Islet precursor cell (in vitro differentiated cells): ENCODE measurements at regions not wholly inside any gene's neighbourhood (a gene's known extent, or its start where the extent isn't known, plus 50 kb on each side); places are given as distances from the start of the nearest gene placed in this dataset.
A peak's percentile ranks its signal among the peaks of the same experiment; 100 is the strongest.

Experiments
- DNase-seq: peaks from one replicate; pipeline ENCODE4 v3.0.0-alpha.2; 2018

- DNase-seq: no peak
These were observed 60.2 kb downstream of the ADAMTS1 start for GRCh38 chr21:26784974-26785373.

DNA sequence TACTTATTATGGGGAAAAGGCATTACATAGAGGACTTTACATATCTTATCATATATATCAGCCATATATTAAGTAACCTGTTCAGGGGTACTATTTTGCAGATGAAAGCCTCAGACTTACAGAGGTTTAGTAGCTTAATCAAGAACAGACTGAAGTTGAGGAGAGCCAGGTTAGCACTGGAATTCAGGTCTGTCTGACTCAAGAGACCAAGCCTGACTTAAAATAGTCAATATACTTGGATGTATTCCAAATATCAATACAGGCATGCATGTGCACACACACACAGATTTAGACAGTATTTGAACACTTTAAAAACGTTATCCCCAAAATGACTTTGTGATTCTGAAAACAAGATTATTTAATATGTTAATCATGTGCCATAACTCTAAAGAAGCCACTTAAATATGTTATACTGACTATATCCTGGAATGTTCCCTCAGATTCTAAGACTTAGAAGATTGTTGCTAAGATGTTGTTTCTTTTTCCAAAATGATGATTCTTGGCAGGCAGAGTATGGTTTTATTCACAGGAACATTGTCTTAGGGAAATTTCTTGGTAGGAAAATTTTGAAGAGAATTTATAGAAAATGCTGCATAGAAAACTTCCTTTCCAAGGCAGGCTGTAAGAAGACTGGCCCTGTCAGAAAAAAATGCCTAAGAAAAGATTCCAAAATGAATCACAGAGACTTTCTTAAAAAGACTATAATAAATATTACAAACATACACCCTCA lies 61.6 kb downstream of the ADAMTS1 start:
- no peak for DNase-seq

GRCh38 chr21:26782747-26783146 lies 62.5 kb downstream of the ADAMTS1 start:
- DNase-seq: no peak

DNA sequence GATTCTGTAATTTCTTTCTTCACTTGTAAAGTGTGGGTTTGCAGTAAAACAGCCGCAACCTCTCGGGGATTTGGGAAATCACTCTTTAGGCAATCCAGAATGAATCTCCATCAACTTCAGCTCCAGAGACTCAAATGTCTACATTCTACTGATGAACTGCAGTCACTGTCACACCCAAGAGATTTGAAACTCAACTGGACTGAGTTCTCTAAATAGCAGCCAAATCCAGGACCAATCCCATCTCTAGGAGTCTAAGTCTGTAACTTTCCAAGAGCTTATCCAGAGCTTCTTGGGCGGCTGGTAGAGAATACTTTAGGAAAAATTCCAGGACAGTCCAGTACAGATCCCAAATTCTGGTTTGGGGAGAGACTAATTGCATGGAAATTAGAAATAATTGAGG lies 62.9 kb downstream of the ADAMTS1 start:
- DNase-seq: no peak

GRCh38 chr21:26781331-26781730 lies 63.9 kb downstream of the ADAMTS1 start:
- no peak for DNase-seq

DNA sequence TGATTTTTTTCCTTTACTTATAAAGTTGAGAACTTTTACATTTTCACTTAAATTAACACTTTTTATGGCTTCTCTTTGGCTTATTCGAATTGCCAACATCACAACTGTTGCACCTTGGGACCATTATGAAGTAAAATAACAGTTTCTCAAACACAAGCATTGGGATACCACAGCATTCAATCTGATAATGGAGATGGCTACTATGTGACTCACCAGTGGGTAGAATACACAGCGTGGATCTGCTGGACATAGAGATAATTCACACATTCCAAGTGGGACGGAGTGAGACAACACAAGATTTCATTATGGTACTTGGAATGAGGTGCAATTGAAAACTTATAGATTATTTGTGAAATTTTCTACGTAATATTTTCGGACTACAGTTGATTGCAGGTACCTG lies 68.0 kb downstream of the ADAMTS1 start:
- no peak for DNase-seq

DNA sequence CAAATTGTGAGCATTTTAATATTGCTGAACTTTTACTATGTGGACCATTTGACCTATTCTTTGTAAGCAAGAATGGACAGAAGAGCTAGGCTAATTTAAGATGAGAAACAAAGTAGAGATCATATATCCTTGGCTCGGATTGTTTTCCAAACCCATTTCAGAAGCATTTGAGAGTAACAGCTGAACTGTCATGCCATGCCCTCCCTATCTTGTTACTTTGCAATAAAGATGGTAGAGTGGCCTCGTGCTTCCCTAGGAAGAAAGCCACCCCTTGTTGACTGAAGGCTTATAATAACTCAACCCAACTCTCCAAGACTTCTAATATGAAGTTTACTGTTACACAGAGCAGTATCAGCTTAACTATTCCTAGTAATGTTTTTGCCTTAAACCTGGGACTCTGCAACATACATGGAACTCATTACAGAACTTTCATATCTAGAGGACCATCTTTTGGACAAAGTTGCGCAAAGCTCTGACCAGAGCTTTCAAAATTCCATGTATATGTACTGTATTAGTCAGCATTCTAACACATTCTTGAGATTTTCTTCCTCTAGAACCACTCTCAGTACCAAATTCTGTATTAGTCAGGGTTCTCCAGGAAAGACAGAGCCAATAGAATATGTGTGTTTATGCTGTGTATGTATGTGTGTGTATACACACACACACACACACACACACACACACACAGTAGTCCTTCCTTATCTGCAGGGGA lies 68.7 kb downstream of the ADAMTS1 start:
- DNase-seq: no peak

GRCh38 chr21:26773058-26773457 lies 72.2 kb downstream of the ADAMTS1 start:
- no peak for DNase-seq

DNA sequence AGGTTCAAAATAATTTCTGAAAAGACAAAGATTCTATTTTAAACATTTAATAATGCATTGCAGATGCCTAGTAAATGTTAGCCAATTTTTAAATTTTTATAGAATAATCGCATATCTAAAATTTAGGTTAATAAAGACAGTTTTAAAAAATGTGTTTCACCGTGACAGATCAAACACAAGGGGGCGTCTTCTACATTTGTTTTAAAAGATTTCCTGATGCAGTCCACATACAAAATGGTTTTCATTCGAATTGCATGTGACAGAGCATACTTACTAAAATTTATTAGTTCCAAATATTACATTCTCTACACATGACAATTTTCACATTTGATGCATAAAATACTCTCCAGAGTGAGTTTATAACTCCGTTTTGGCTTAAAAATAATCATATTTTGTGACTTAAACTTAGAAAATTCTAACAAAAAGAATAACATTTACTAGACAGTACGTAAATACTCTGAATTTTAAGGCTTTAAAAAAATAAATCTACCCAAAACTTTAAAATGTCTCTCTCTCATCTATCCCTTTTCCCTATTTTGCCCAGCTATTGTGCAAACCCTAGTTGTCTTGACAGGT lies 75.5 kb downstream of the ADAMTS1 start:
- DNase-seq: no peak

DNA sequence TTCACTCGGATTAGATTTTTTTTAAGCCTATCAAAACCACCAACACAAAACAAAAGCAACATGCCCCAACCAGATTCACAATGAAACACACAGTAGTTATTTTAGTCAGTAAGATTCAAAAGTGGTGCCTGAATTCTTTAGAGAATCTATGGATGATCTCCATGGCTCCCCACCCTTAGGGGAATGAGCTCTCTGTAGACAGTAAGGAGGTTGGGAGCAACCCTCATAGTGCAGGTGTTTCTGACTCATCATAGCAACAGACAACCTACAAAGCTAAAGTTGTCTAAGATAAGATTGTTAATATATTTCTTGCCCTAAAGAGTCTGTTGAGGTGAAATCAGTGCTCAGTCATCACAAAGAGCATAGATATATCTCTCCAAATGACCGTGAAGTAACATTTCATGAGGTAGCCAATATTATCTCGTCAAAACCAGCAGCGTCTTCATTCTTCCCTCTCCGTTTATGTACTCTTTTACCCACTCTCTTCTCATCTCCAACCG lies 78.3 kb downstream of the ADAMTS1 start:
- DNase-seq: no peak

DNA sequence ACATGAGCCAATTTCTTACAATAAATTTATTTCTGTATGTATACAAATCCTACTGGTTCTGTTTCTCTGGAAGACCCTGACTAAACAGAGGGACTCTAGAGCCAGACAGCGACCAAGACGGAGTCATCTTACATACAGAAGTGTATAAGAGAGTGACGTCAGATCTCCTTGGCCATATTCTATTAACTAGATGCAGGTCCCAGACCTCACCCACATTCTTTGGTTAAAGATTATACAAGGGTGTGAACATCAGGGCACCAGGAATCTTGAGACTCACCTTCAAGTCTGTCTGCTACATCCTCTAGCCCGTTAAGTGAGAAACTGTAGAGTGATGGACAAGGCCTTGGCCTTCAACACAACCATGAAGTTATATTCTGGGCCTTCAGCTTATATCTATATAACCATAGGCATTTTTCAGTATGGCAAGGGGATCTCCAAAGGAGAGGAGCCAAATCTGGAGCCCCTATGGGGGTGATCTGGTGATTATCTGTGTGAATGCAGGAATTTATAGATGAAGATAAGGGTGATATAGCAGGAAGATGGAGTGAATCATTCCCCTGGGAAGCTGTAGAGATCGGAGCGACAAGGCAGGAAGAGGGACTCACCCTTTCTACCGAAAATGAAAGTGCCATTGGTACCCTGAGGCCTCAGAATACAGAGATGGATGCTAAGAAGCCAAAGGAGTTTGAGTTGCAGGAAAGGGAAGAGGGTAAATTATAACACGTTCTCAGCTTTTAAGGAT lies 83.9 kb downstream of the ADAMTS1 start:
- no peak for DNase-seq

- DNase-seq: no peak
These were observed 85.5 kb downstream of the ADAMTS1 start for GRCh38 chr21:26759731-26760130.

DNA sequence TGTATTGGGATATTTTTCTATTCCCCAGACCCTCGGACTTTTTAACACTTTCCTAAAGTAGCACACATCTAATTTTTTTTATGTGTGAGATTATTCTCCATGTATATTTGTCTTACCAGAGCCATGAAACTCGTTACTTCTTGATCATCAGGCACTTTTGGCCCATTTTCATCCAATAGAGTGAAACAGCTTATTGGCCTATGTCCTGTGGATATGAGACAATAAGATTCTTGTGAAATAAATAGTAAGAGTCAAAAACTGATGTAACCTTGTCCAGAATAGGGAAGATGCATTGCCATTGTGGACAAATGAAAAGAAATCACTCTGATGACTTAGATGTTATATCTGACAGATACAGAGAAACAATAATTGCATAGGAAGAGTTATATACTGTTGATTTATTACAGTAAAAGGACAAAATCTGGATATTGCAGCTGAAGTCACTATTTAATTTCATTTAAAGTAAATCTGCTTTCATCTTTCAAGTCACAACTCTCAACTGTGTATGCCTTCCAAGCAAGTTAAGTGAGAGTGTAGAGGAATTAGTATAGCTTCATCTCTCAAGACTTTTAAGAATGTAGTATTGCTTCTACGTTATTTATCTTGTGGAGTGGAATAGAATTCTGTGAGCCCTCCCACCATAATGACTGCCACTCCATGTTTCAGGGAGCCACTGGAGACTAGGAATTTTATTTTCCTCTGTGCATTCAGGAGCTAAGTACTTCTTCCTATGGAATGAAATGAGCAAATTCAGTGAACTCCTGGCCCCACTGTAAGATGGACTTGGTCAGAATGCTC lies 86.9 kb downstream of the ADAMTS1 start:
- DNase-seq: no peak

GRCh38 chr21:26756491-26757159 lies 88.6 kb downstream of the ADAMTS1 start:
- DNase-seq: no peak

GRCh38 chr21:26754853-26755252 lies 90.4 kb downstream of the ADAMTS1 start:
- DNase-seq: no peak

GRCh38 chr21:26753822-26754221 lies 91.4 kb downstream of the ADAMTS1 start:
- no peak for DNase-seq

DNA sequence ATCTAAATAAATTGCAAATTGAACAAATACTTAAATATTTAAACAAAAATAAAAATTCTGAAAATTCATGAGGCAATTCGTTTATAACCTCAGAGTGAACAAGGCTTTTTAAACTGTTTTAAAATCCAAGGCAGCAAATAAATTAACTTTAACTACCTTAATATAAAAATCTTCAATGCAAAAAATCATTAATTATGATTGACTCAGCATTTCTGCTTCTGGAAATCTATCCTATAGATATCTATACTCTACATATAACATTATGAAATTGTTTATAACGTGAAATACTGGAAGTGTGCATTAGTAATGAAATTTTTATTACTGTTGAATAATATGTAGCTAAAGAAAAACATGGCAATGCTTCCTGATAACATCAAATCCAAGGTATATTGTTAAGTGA lies 92.4 kb downstream of the ADAMTS1 start:
- DNase-seq: no peak

- DNase-seq: no peak
These were observed 93.9 kb downstream of the ADAMTS1 start for GRCh38 chr21:26751305-26751704.

DNA sequence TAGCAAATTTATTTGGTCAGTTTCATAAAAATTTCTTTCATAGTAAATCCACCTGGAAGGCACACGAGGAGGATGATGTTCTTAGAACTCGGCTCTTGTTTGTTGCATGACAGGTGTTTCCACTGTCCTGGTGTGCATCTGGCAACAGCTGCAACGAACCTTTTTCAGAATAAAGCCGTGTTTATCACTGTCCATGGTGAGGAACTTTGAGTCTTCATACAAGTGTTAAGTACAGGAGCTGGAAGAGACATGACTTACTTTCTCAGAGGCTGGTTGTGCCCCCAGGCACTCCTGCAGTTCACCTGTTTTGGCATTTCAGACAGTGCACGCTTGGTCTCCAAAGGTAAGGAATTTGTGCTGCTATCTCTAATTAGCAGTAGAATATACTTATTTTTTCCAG lies 97.1 kb downstream of the ADAMTS1 start:
- DNase-seq: no peak

- DNase-seq: peak; percentile 55
These were observed 98.0 kb downstream of the ADAMTS1 start for GRCh38 chr21:26747216-26747615.

DNA sequence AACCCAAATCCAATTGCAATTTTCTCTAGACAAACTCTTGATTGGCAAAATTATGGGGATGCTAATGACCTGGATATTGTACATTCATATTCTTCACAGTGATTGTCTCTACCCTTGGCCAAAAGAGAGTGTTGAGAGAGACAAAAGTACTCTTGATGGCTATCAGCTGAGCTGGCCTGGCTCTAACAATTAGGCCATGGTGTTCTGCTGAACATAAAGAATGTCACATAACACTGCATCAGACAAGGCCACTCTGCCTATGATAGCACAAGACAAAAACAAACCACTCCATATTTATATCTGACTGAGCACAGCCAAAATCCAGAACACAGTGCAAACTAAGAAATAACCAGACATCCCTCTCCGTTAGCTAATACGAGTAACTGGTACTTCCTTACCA lies 101.7 kb downstream of the ADAMTS1 start:
- DNase-seq: no peak

GRCh38 chr21:26739189-26739588 lies 106.0 kb downstream of the ADAMTS1 start:
- no peak for DNase-seq
